Neural progenitor cell (in vitro differentiated cells): ENCODE measurements at regions not wholly inside any gene's neighbourhood (a gene's known extent, or its start where the extent isn't known, plus 50 kb on each side); places are given as distances from the start of the nearest gene placed in this dataset.

Source experiments
- DNase-seq: peaks from one replicate; pipeline ENCODE4 v3.0.0-alpha.2; 2016; ENCODE audit warnings: low spot score
- H2AFZ ChIP-seq: fragments of 200-600 bp; sonication (generic); replicated peaks from 2 replicates; pipeline ENCODE4 v1.6.1; 2016; ENCODE audit warnings: antibody characterized with exemption
- H3F3A ChIP-seq: fragments of 200-600 bp; sonication (generic); 2 replicates; pipeline ENCODE4 v1.6.1; 2016; ENCODE audit warnings: antibody characterized with exemption, low read depth
- H3K27ac ChIP-seq: fragments of 200-600 bp; sonication (generic); 2 replicates; pipeline ENCODE4 v1.5.1; 2016; ENCODE audit warnings: mild to moderate bottlenecking
- H3K27me3 ChIP-seq: fragments of 200-600 bp; sonication (generic); 2 replicates; pipeline ENCODE4 v1.6.1; 2016; ENCODE audit warnings: mild to moderate bottlenecking, moderate library complexity
- H3K36me3 ChIP-seq: fragments of 200-600 bp; sonication (generic); 2 replicates; pipeline ENCODE4 v1.5.1; 2016
- H3K4me1 ChIP-seq: fragments of 200-600 bp; sonication (generic); 2 replicates; pipeline ENCODE4 v1.6.1; 2016; ENCODE audit warnings: mixed run types
- H3K4me2 ChIP-seq: fragments of 200-600 bp; sonication (generic); 2 replicates; pipeline ENCODE4 v1.6.1; 2016
- H3K4me3 ChIP-seq: fragments of 200-600 bp; sonication (generic); 2 replicates; pipeline ENCODE4 v1.5.1; 2016
- H3K79me2 ChIP-seq: fragments of 200-600 bp; sonication (generic); 2 replicates; pipeline ENCODE4 v1.6.1; 2016; ENCODE audit warnings: low read depth
- H3K9ac ChIP-seq: fragments of 200-600 bp; sonication (generic); 2 replicates; pipeline ENCODE4 v1.6.1; 2016
- H3K9me3 ChIP-seq: fragments of 200-600 bp; sonication (generic); 2 replicates; pipeline ENCODE4 v1.5.1; 2016; ENCODE audit warnings: low read depth
- H4K20me1 ChIP-seq: fragments of 200-600 bp; sonication (generic); 2 replicates; pipeline ENCODE4 v1.6.1; 2016; ENCODE audit warnings: low read depth
- H3K27ac Mint-ChIP-seq: 3 replicates; pipeline ENCODE4 v1.8.0; 2021; ENCODE audit warnings: mixed read lengths
- H3K27me3 Mint-ChIP-seq: 2 replicates; pipeline ENCODE4 v1.8.0; 2022; ENCODE audit warnings: low read depth, mild to moderate bottlenecking, inconsistent platforms, moderate library complexity, mixed read lengths; ENCODE audit not compliant: insufficient read depth
- H3K36me3 Mint-ChIP-seq: 3 replicates; pipeline ENCODE4 v1.8.0; 2021; ENCODE audit warnings: mixed read lengths
- H3K4me1 Mint-ChIP-seq: 3 replicates; pipeline ENCODE4 v1.8.0; 2021; ENCODE audit warnings: mixed read lengths
- H3K4me3 Mint-ChIP-seq: 3 replicates; pipeline ENCODE4 v1.8.0; 2021; ENCODE audit warnings: mild to moderate bottlenecking, moderate library complexity, mixed read lengths
- H3K9me3 Mint-ChIP-seq: 3 replicates; pipeline ENCODE4 v1.8.0; 2020; ENCODE audit warnings: mixed read lengths
- CTCF ChIP-seq: fragments of 200-600 bp; sonication (generic); IDR thresholded peaks from 2 replicates; pipeline ENCODE4 v1.5.1; 2017; ENCODE audit warnings: antibody characterized with exemption, mild to moderate bottlenecking
- EZH2 ChIP-seq: fragments of 200-600 bp; sonication (generic); IDR thresholded peaks from 2 replicates; pipeline ENCODE4 v1.6.1; 2017; ENCODE audit warnings: antibody characterized with exemption, mild to moderate bottlenecking, moderate library complexity
- EZH2phosphoT487 ChIP-seq: fragments of 200-600 bp; sonication (generic); IDR thresholded peaks from 2 replicates; pipeline ENCODE4 v1.6.1; 2017; ENCODE audit warnings: antibody characterized with exemption

DNA sequence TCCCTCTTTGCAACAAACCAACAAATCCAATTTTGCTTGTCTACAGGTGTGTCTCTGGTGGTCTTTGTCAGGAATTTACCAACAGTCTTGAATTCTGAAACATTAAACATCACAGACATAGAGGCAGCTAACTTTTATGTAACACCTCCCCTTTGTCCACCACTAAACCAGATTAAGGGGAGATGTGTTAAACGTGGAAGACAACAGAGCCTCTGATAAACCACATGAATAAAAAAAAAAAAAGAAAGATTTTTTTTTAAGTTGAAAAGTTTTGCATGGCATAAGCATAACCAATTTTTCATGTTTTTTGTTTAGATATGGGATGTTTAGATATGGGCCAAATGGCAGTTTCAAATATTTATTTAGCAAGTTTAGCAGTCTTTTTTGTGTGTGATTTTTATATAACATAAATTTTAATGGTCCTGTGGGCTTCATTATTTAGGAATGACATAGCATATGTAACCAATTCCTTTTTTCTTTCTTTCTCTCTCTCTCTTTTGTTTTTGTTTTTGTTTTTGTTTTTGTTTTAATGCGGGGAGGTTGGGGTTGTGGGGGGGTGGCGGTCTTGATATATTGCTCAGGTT lies 60.7 kb upstream of the BTN3A2 start:
- Mint-ChIP-seq H3K4me1 (peaks cover 13% of the 10 kb centered on the region), H3K27me3 (peaks cover 12% of the 10 kb centered on the region), H3K27ac (peak overlapping the region; percentile 92), H3K4me3 (peak overlapping the region; percentile 92), H3K36me3 (peaks cover 2% of the 10 kb centered on the region), H3K9me3 (peaks cover 5% of the 10 kb centered on the region)
- Histone ChIP-seq H3K4me3 (peak overlapping the region; percentile 71), H3K4me2 (no peak overlapping the region), H4K20me1 (no peaks in the 10 kb centered on the region), H3K9me3 (no peaks in the 10 kb centered on the region), H3K79me2 (no peaks in the 10 kb centered on the region), H3K36me3 (no peaks in the 10 kb centered on the region), H3K9ac (no peak overlapping the region), H2AFZ (peak overlapping the region; percentile 84), H3F3A (peaks cover 5% of the 10 kb centered on the region), H3K27ac (no peak overlapping the region), H3K4me1 (peaks cover 8% of the 10 kb centered on the region), H3K27me3 (no peaks in the 10 kb centered on the region)
- DNase-seq = no peak
- TF ChIP-seq CTCF = no peak
- TF ChIP-seq EZH2phosphoT487 = no peak
- TF ChIP-seq EZH2 = no peak

- H3K4me3 Mint-ChIP-seq = peak overlapping the region; percentile 92
- Histone ChIP-seq H4K20me1 (no peaks in the 10 kb centered on the region), H3K4me3 (peak overlapping the region; percentile 71), H3K9ac (peak overlapping the region; percentile 1), H3K27me3 (no peaks in the 10 kb centered on the region), H3K79me2 (no peaks in the 10 kb centered on the region), H3K9me3 (no peaks in the 10 kb centered on the region), H2AFZ (peak overlapping the region; percentile 84), H3F3A (peaks cover 5% of the 10 kb centered on the region), H3K4me1 (peaks cover 4% of the 10 kb centered on the region), H3K4me2 (peak overlapping the region; percentile 76), H3K36me3 (no peaks in the 10 kb centered on the region), H3K27ac (no peak overlapping the region)
- peaks cover 13% of the 10 kb centered on the region for H3K27me3 Mint-ChIP-seq
- peaks cover 5% of the 10 kb centered on the region for H3K9me3 Mint-ChIP-seq
- peaks cover 2% of the 10 kb centered on the region for H3K36me3 Mint-ChIP-seq
- peak; percentile 77 for DNase-seq
- TF ChIP-seq EZH2phosphoT487 (no peak), CTCF (no peak), EZH2 (no peak)
- H3K27ac Mint-ChIP-seq = peak overlapping the region; percentile 92
- H3K4me1 Mint-ChIP-seq = peaks cover 15% of the 10 kb centered on the region
Observed at GRCh38 chr6:26304797-26305640, 60.0 kb upstream of the BTN3A2 start.

GRCh38 chr6:26305641-26305969 lies 59.4 kb upstream of the BTN3A2 start:
- Mint-ChIP-seq H3K36me3 (peaks cover 2% of the 10 kb centered on the region), H3K27ac (peak overlapping the region; percentile 92), H3K9me3 (peaks cover 5% of the 10 kb centered on the region), H3K4me1 (peaks cover 15% of the 10 kb centered on the region), H3K4me3 (peak overlapping the region; percentile 92), H3K27me3 (peaks cover 13% of the 10 kb centered on the region)
- no peak overlapping the region for H3K27ac ChIP-seq
- no peaks in the 10 kb centered on the region for H3K9me3 ChIP-seq
- peak overlapping the region; percentile 71 for H3K4me3 ChIP-seq
- H3K9ac ChIP-seq = no peak overlapping the region
- DNase-seq = no peak
- H3K4me1 ChIP-seq = no peaks in the 10 kb centered on the region
- H3K27me3 ChIP-seq = no peaks in the 10 kb centered on the region
- TF ChIP-seq EZH2phosphoT487 (no peak), EZH2 (no peak), CTCF (no peak)
- H3F3A ChIP-seq = peaks cover 7% of the 10 kb centered on the region
- peak overlapping the region; percentile 76 for H3K4me2 ChIP-seq
- no peaks in the 10 kb centered on the region for H3K36me3 ChIP-seq
- no peaks in the 10 kb centered on the region for H3K79me2 ChIP-seq
- H2AFZ ChIP-seq = no peak overlapping the region
- H4K20me1 ChIP-seq = no peaks in the 10 kb centered on the region
